NCI-H510A treated with DMSO at 0.1 percent for 48 hours (cell line): ENCODE measurements at regions not wholly inside any gene's neighbourhood (a gene's known extent, or its start where the extent isn't known, plus 50 kb on each side); places are given as distances from the start of the nearest gene placed in this dataset.

Source experiments
- DNase-seq: peaks from one replicate; lab custom pipeline; 2025; lab: John Stamatoyannopoulos, UW

- DNase-seq, result no peak
These were observed 199.3 kb downstream of the MTX2 start for GRCh38 chr2:176468457-176469113.

GRCh38 chr2:176470713-176471112, 201.5 kb downstream of the MTX2 start:
- no peak for DNase-seq

GRCh38 chr2:176471949-176472348, 202.7 kb downstream of the MTX2 start:
- no peak for DNase-seq

GRCh38 chr2:176473177-176473576, 203.9 kb downstream of the MTX2 start:
- DNase-seq, result peak; percentile 42

- DNase-seq, result no peak
These were observed 204.6 kb downstream of the MTX2 start for GRCh38 chr2:176473851-176474250.

- DNase-seq, result no peak
These were observed 208.1 kb downstream of the MTX2 start for GRCh38 chr2:176477336-176477735.

GRCh38 chr2:176479961-176480360, 210.7 kb downstream of the MTX2 start:
- no peak for DNase-seq

- DNase-seq, result no peak
These were observed 212.9 kb downstream of the MTX2 start for GRCh38 chr2:176482107-176482506.

- no peak for DNase-seq
These were observed 214.2 kb downstream of the MTX2 start for GRCh38 chr2:176483476-176483875.

GRCh38 chr2:176483901-176484568, 214.8 kb downstream of the MTX2 start:
- DNase-seq, result no peak

GRCh38 chr2:176484838-176485237, 215.6 kb downstream of the MTX2 start:
- DNase-seq, result no peak

GRCh38 chr2:176488431-176488830, 219.2 kb downstream of the MTX2 start:
- no peak for DNase-seq

- no peak for DNase-seq
These were observed 221.0 kb downstream of the MTX2 start for GRCh38 chr2:176490061-176490861.

GRCh38 chr2:176491172-176491904, 222.1 kb downstream of the MTX2 start:
- DNase-seq, result no peak

- no peak for DNase-seq
These were observed 223.3 kb downstream of the MTX2 start for GRCh38 chr2:176492583-176492982.

- no peak for DNase-seq
These were observed 224.1 kb downstream of the MTX2 start for GRCh38 chr2:176493226-176493825.

- DNase-seq, result no peak
These were observed 224.7 kb downstream of the MTX2 start for GRCh38 chr2:176493909-176494308.

- no peak for DNase-seq
These were observed 225.7 kb downstream of the MTX2 start for GRCh38 chr2:176494949-176495353.

GRCh38 chr2:176495826-176496225, 226.6 kb downstream of the MTX2 start:
- no peak for DNase-seq

GRCh38 chr2:176496761-176497160, 227.5 kb downstream of the MTX2 start:
- DNase-seq, result no peak

GRCh38 chr2:176500901-176501300, 231.7 kb downstream of the MTX2 start:
- no peak for DNase-seq

GRCh38 chr2:176501617-176502016, 232.4 kb downstream of the MTX2 start:
- DNase-seq, result peak; percentile 97
